ENCODE measurements at regions not wholly inside any gene's neighbourhood (a gene's known extent, or its start where the extent isn't known, plus 50 kb on each side); places are given as distances from the start of the nearest gene placed in this dataset.

GRCh38 chr6:74420221-74420620 lies 724.2 kb downstream of the CD109 start:
- TF ChIP-seq CTCF (IDR thresholded peaks at IDR 0.05; ENCODE audit: low read depth, low read length): no peak
- CTCF ChIA-PET: no interaction called here
- no peaks in the 10 kb centered on the region for H3K27me3 ChIP-seq (ENCODE audit: control insufficient read depth, insufficient read depth, low read length)
- H3K4me3 ChIP-seq (ENCODE audit: low read depth, low read length): no peak overlapping the region
- no peaks in the 10 kb centered on the region for H3K9me3 ChIP-seq (ENCODE audit: control insufficient read depth, insufficient read depth, low read length)
- no peak for DNase-seq (ENCODE audit: low read depth, low spot score)
- no peak overlapping the region for H3K27ac ChIP-seq (ENCODE audit: low read depth, low read length)
- POLR2A ChIA-PET: no interaction called here

- Histone ChIP-seq H3K27me3 (ENCODE audit: control insufficient read depth, insufficient read depth, low read length) (no peaks in the 10 kb centered on the region), H3K27ac (ENCODE audit: low read depth, low read length) (no peak overlapping the region), H3K4me3 (ENCODE audit: low read depth, low read length) (no peak overlapping the region), H3K9me3 (ENCODE audit: control insufficient read depth, insufficient read depth, low read length) (no peaks in the 10 kb centered on the region)
- ChIA-PET POLR2A (no interaction called here), CTCF (no interaction called here)
- no peak for TF ChIP-seq CTCF (IDR thresholded peaks at IDR 0.05; ENCODE audit: low read depth, low read length)
- DNase-seq (ENCODE audit: low read depth, low spot score): no peak
These were observed 719.1 kb downstream of the CD109 start for GRCh38 chr6:74415056-74415455.

GRCh38 chr6:74410630-74411029 lies 714.6 kb downstream of the CD109 start:
- H3K27ac ChIP-seq (ENCODE audit: low read depth, low read length): no peak overlapping the region
- POLR2A ChIA-PET: no interaction called here
- no peak for DNase-seq (ENCODE audit: low read depth, low spot score)
- no peak for TF ChIP-seq CTCF (IDR thresholded peaks at IDR 0.05; ENCODE audit: low read depth, low read length)
- H3K4me3 ChIP-seq (ENCODE audit: low read depth, low read length): no peak overlapping the region
- H3K27me3 ChIP-seq (ENCODE audit: control insufficient read depth, insufficient read depth, low read length): no peaks in the 10 kb centered on the region
- no peaks in the 10 kb centered on the region for H3K9me3 ChIP-seq (ENCODE audit: control insufficient read depth, insufficient read depth, low read length)
- CTCF ChIA-PET: interaction anchor here (0.8 to 3.6 kb wide), 4 partner anchors 320 to 800 kb away, joined by 3 to 19 read pairs (median 6); no protein-coding TSS in a partner anchor

GRCh38 chr6:74409447-74409846 lies 713.4 kb downstream of the CD109 start:
- peak; percentile 70 for TF ChIP-seq CTCF (IDR thresholded peaks at IDR 0.05; ENCODE audit: low read depth, low read length)
- DNase-seq (ENCODE audit: low read depth, low spot score): peak; percentile 53
- no peaks in the 10 kb centered on the region for H3K9me3 ChIP-seq (ENCODE audit: control insufficient read depth, insufficient read depth, low read length)
- CTCF ChIA-PET: interaction anchor here (0.6 to 4.3 kb wide), 31 partner anchors 9 to 800 kb away, joined by 3 to 71 read pairs (median 4); no protein-coding TSS in a partner anchor
- H3K27me3 ChIP-seq (ENCODE audit: control insufficient read depth, insufficient read depth, low read length): no peaks in the 10 kb centered on the region
- no peak overlapping the region for H3K4me3 ChIP-seq (ENCODE audit: low read depth, low read length)
- no peak overlapping the region for H3K27ac ChIP-seq (ENCODE audit: low read depth, low read length)
- POLR2A ChIA-PET: interaction anchor here (0.5 to 0.7 kb wide), 2 partner anchors 65 to 625 kb away, joined by 3 to 6 read pairs; no protein-coding TSS in a partner anchor

GRCh38 chr6:74408844-74409243 lies 712.8 kb downstream of the CD109 start:
- no peak overlapping the region for H3K4me3 ChIP-seq (ENCODE audit: low read depth, low read length)
- no peak for DNase-seq (ENCODE audit: low read depth, low spot score)
- no peaks in the 10 kb centered on the region for H3K9me3 ChIP-seq (ENCODE audit: control insufficient read depth, insufficient read depth, low read length)
- TF ChIP-seq CTCF (IDR thresholded peaks at IDR 0.05; ENCODE audit: low read depth, low read length): no peak
- H3K27ac ChIP-seq (ENCODE audit: low read depth, low read length): no peak overlapping the region
- CTCF ChIA-PET: interaction anchor here (0.6 to 4.3 kb wide), 31 partner anchors 9 to 800 kb away, joined by 3 to 71 read pairs (median 4); no protein-coding TSS in a partner anchor
- no peaks in the 10 kb centered on the region for H3K27me3 ChIP-seq (ENCODE audit: control insufficient read depth, insufficient read depth, low read length)
- POLR2A ChIA-PET: interaction anchor here (0.7 kb wide), 1 partner anchor 65 kb away, joined by 3 read pairs; no protein-coding TSS in a partner anchor

Measured in AG04450 (cell line).